ENCODE measurements at regions not wholly inside any gene's neighbourhood (a gene's known extent, or its start where the extent isn't known, plus 50 kb on each side); places are given as distances from the start of the nearest gene placed in this dataset.

GRCh38 chr16:63850979-63851378 is 1270.9 kb downstream of the CDH11 start:
- Histone ChIP-seq H3K9me3 (ENCODE audit: low read depth, low read length) (no peaks in the 10 kb centered on the region), H3K9ac (ENCODE audit: insufficient read length) (no peak overlapping the region), H3K4me3 (no peak overlapping the region), H3K27ac (no peak overlapping the region), H3K36me3 (ENCODE audit: insufficient read depth, low read length) (no peaks in the 10 kb centered on the region)
- DNase-seq (ENCODE audit: low read depth, low spot score) = no peak
- no peak for TF ChIP-seq POLR2AphosphoS5 (IDR thresholded peaks at IDR 0.05; ENCODE audit: borderline replicate concordance, low read depth, low read length)
- TF ChIP-seq EZH2 (IDR thresholded peaks at IDR 0.05) = no peak
- TF ChIP-seq FOXP2 (optimal IDR thresholded peaks at IDR 0.05; ENCODE audit: control extremely low read depth, extremely low read length, insufficient read depth) = no peak

- no peak overlapping the region for H3K4me3 ChIP-seq
- H3K9me3 ChIP-seq (ENCODE audit: low read depth, low read length) = no peaks in the 10 kb centered on the region
- DNase-seq (ENCODE audit: low read depth, low spot score) = no peak
- H3K9ac ChIP-seq (ENCODE audit: insufficient read length) = no peak overlapping the region
- H3K27ac ChIP-seq = no peak overlapping the region
- H3K36me3 ChIP-seq (ENCODE audit: insufficient read depth, low read length) = no peaks in the 10 kb centered on the region
- no peak for TF ChIP-seq EZH2 (IDR thresholded peaks at IDR 0.05)
- TF ChIP-seq FOXP2 (optimal IDR thresholded peaks at IDR 0.05; ENCODE audit: control extremely low read depth, extremely low read length, insufficient read depth) = no peak
- no peak for TF ChIP-seq POLR2AphosphoS5 (IDR thresholded peaks at IDR 0.05; ENCODE audit: borderline replicate concordance, low read depth, low read length)
These were observed 1280.6 kb downstream of the CDH11 start for GRCh38 chr16:63841271-63841670.

DNA sequence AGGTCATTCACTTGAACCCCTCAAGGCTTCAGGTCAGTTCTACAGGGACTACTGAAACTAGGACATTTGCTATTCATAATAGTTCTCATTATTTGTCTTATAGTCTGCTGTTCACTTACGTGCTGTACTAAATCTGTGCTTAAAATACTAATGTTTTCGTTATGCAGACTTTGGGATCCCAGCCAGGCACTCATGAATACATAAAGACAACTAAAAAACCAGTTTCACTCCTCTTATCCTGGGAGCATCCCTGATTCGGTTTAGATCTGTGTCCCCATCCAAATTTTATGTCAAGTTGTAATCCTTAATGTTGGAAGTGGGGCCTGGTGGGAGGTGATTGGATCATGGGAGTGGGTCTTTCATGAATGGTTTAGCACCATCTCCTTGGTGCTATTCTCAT is 1291.8 kb downstream of the CDH11 start:
- H3K27ac ChIP-seq = no peak overlapping the region
- H3K9ac ChIP-seq (ENCODE audit: insufficient read length) = no peak overlapping the region
- H3K4me3 ChIP-seq = no peak overlapping the region
- TF ChIP-seq POLR2AphosphoS5 (IDR thresholded peaks at IDR 0.05; ENCODE audit: borderline replicate concordance, low read depth, low read length) = no peak
- no peak for TF ChIP-seq FOXP2 (optimal IDR thresholded peaks at IDR 0.05; ENCODE audit: control extremely low read depth, extremely low read length, insufficient read depth)
- TF ChIP-seq EZH2 (IDR thresholded peaks at IDR 0.05) = no peak
- H3K9me3 ChIP-seq (ENCODE audit: low read depth, low read length) = no peaks in the 10 kb centered on the region
- DNase-seq (ENCODE audit: low read depth, low spot score) = no peak
- H3K36me3 ChIP-seq (ENCODE audit: insufficient read depth, low read length) = no peaks in the 10 kb centered on the region

DNA sequence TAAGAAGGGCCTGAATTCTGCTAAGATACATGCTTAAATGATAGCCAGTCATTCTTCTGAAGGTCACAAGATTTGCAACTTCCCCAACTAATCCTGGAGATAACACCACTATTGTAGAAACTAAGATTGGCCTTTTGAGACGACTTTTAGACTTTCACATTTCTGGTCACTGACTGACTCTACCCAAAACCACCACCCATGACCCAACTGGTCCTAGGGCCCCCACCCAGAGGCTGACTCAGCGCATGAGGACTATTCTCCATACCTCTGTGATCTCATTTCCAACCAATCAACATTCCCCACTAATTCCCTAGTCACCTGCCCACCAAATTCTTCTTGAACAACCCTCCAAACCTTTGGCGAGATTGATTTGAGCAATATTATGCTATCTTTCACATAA is 1299.0 kb downstream of the CDH11 start:
- Histone ChIP-seq H3K4me3 (no peak overlapping the region), H3K27ac (no peak overlapping the region), H3K9ac (ENCODE audit: insufficient read length) (no peak overlapping the region), H3K36me3 (ENCODE audit: insufficient read depth, low read length) (no peaks in the 10 kb centered on the region), H3K9me3 (ENCODE audit: low read depth, low read length) (no peaks in the 10 kb centered on the region)
- TF ChIP-seq FOXP2 (optimal IDR thresholded peaks at IDR 0.05; ENCODE audit: control extremely low read depth, extremely low read length, insufficient read depth) (no peak), EZH2 (IDR thresholded peaks at IDR 0.05) (no peak), POLR2AphosphoS5 (IDR thresholded peaks at IDR 0.05; ENCODE audit: borderline replicate concordance, low read depth, low read length) (no peak)
- no peak for DNase-seq (ENCODE audit: low read depth, low spot score)

- no peak for DNase-seq (ENCODE audit: low read depth, low spot score)
- no peak for TF ChIP-seq FOXP2 (optimal IDR thresholded peaks at IDR 0.05; ENCODE audit: control extremely low read depth, extremely low read length, insufficient read depth)
- Histone ChIP-seq H3K36me3 (ENCODE audit: insufficient read depth, low read length) (no peaks in the 10 kb centered on the region), H3K4me3 (no peak overlapping the region), H3K9me3 (ENCODE audit: low read depth, low read length) (no peaks in the 10 kb centered on the region), H3K9ac (ENCODE audit: insufficient read length) (no peak overlapping the region), H3K27ac (no peak overlapping the region)
These were observed 1305.6 kb downstream of the CDH11 start for GRCh38 chr16:63816276-63816675.

GRCh38 chr16:63813862-63814261 is 1308.0 kb downstream of the CDH11 start:
- peak; percentile 48 for DNase-seq (ENCODE audit: low read depth, low spot score)
- H3K36me3 ChIP-seq (ENCODE audit: insufficient read depth, low read length) = no peaks in the 10 kb centered on the region
- H3K4me3 ChIP-seq = peak overlapping the region; percentile 48
- peak overlapping the region; percentile 86 for H3K27ac ChIP-seq
- H3K9me3 ChIP-seq (ENCODE audit: low read depth, low read length) = no peaks in the 10 kb centered on the region
- no peak for TF ChIP-seq EZH2 (IDR thresholded peaks at IDR 0.05)
- no peak for TF ChIP-seq FOXP2 (optimal IDR thresholded peaks at IDR 0.05; ENCODE audit: control extremely low read depth, extremely low read length, insufficient read depth)
- TF ChIP-seq POLR2AphosphoS5 (IDR thresholded peaks at IDR 0.05; ENCODE audit: borderline replicate concordance, low read depth, low read length) = no peak
- no peak overlapping the region for H3K9ac ChIP-seq (ENCODE audit: insufficient read length)

DNA sequence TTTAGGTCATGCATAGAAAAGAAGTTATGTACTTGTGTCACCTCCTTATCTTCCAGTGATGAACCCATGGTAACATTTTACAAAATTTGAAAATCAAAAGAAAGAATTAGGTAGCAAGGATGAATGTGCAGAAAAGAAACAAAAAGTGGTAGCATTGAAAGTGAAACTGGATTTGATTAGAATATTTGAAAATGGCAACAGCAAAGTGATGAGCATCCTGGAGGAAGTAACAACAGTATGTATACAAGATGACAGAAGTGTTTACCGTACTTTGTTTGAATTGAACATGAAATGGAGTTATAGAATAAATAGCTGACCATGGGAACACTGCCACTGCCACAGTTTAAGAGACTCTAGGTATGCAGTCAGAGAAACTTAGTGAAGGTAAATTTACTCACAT is 1313.1 kb downstream of the CDH11 start:
- TF ChIP-seq EZH2 (IDR thresholded peaks at IDR 0.05) = no peak
- TF ChIP-seq POLR2AphosphoS5 (IDR thresholded peaks at IDR 0.05; ENCODE audit: borderline replicate concordance, low read depth, low read length) = no peak
- TF ChIP-seq FOXP2 (optimal IDR thresholded peaks at IDR 0.05; ENCODE audit: control extremely low read depth, extremely low read length, insufficient read depth) = no peak
- Histone ChIP-seq H3K9me3 (ENCODE audit: low read depth, low read length) (no peaks in the 10 kb centered on the region), H3K9ac (ENCODE audit: insufficient read length) (no peak overlapping the region), H3K4me3 (no peak overlapping the region), H3K36me3 (ENCODE audit: insufficient read depth, low read length) (no peaks in the 10 kb centered on the region), H3K27ac (no peak overlapping the region)
- no peak for DNase-seq (ENCODE audit: low read depth, low spot score)

- H3K27ac ChIP-seq = no peak overlapping the region
- no peaks in the 10 kb centered on the region for H3K36me3 ChIP-seq (ENCODE audit: insufficient read depth, low read length)
- H3K9ac ChIP-seq (ENCODE audit: insufficient read length) = no peak overlapping the region
- H3K4me3 ChIP-seq = no peak overlapping the region
- no peaks in the 10 kb centered on the region for H3K9me3 ChIP-seq (ENCODE audit: low read depth, low read length)
- no peak for DNase-seq (ENCODE audit: low read depth, low spot score)
- no peak for TF ChIP-seq FOXP2 (optimal IDR thresholded peaks at IDR 0.05; ENCODE audit: control extremely low read depth, extremely low read length, insufficient read depth)
- no peak for TF ChIP-seq EZH2 (IDR thresholded peaks at IDR 0.05)
- TF ChIP-seq POLR2AphosphoS5 (IDR thresholded peaks at IDR 0.05; ENCODE audit: borderline replicate concordance, low read depth, low read length) = no peak
These were observed 1314.9 kb downstream of the CDH11 start for GRCh38 chr16:63806794-63807506.

DNA sequence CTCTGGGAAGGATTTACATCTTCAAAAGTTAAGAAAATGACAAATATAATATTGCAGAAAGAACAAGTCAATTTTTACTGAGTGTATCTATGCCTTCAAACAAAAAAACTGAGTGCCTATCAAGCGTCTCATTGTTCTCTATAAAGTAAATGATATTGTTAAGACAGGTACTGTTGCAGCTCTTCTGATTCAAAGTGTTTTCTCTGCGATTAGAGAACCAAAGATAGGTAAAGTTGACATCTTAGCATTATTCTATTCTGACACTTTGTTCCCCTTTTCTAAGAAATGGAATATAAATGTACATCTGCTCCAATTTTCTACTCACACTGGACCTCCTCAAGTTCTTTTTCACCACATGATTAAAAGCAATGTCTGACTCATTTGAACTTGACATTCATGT is 1317.7 kb downstream of the CDH11 start:
- H3K27ac ChIP-seq = no peak overlapping the region
- TF ChIP-seq POLR2AphosphoS5 (IDR thresholded peaks at IDR 0.05; ENCODE audit: borderline replicate concordance, low read depth, low read length) (no peak), EZH2 (IDR thresholded peaks at IDR 0.05) (no peak), FOXP2 (optimal IDR thresholded peaks at IDR 0.05; ENCODE audit: control extremely low read depth, extremely low read length, insufficient read depth) (no peak)
- H3K9ac ChIP-seq (ENCODE audit: insufficient read length) = no peak overlapping the region
- no peaks in the 10 kb centered on the region for H3K36me3 ChIP-seq (ENCODE audit: insufficient read depth, low read length)
- no peaks in the 10 kb centered on the region for H3K9me3 ChIP-seq (ENCODE audit: low read depth, low read length)
- no peak for DNase-seq (ENCODE audit: low read depth, low spot score)
- no peak overlapping the region for H3K4me3 ChIP-seq

Measured in SK-N-MC (cell line).